ENCODE measurements at regions not wholly inside any gene's neighbourhood (a gene's known extent, or its start where the extent isn't known, plus 50 kb on each side); places are given as distances from the start of the nearest gene placed in this dataset.
A peak's percentile ranks its signal among the peaks of the same experiment; 100 is the strongest.

DNA sequence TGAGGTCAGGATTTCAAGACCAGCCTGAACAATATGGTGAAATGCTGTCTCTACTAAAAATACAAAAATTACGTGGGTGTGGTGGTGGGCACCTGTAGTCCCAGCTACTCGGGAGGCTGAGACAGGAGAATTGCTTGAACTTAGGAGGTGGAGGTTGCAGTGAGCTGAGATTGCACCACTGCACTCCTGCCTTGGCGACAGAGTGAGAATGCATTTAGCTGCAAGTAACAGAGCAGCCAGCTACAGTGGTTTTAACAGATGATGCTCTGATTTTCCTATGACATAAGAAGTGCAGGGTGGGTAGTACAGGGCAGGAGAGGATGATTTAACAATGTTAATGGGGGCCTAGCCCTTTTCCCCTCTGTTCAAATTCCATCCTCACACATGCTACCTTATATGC lies 267.9 kb downstream of the RPLP1 start:
- no peak for DNase-seq

DNA sequence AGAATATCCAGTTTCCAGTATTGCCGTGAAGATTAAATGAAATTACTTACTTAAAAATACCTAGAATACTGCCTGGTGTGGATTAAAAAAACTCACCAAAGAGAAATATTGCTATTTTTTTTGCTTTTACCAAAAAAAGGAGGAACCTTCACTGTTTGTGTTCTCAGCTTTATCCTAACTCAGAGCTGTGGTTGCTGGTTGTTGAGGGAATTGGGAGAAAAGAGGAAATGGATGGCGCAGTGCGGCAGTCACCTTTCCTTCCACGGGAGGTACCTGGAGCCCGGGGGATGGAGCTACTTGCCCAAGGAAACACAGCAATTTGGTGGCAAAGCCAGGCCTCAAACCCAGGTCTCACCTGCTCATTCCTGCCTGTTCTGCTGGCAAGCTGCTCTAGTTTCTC lies 270.3 kb downstream of the RPLP1 start:
- Mint-ChIP-seq H3K4me1 (ENCODE audit: low read depth, unreplicated experiment) (no peaks in the 10 kb centered on the region), H3K36me3 (ENCODE audit: unreplicated experiment) (no peaks in the 10 kb centered on the region), H3K4me3 (ENCODE audit: unreplicated experiment) (no peak overlapping the region), H3K27me3 (ENCODE audit: unreplicated experiment) (peaks cover 3% of the 10 kb centered on the region), H3K9me3 (ENCODE audit: unreplicated experiment) (no peaks in the 10 kb centered on the region), H3K27ac (ENCODE audit: unreplicated experiment) (no peak overlapping the region)
- DNase-seq, result no peak
- TF ChIP-seq, protein P1, sequence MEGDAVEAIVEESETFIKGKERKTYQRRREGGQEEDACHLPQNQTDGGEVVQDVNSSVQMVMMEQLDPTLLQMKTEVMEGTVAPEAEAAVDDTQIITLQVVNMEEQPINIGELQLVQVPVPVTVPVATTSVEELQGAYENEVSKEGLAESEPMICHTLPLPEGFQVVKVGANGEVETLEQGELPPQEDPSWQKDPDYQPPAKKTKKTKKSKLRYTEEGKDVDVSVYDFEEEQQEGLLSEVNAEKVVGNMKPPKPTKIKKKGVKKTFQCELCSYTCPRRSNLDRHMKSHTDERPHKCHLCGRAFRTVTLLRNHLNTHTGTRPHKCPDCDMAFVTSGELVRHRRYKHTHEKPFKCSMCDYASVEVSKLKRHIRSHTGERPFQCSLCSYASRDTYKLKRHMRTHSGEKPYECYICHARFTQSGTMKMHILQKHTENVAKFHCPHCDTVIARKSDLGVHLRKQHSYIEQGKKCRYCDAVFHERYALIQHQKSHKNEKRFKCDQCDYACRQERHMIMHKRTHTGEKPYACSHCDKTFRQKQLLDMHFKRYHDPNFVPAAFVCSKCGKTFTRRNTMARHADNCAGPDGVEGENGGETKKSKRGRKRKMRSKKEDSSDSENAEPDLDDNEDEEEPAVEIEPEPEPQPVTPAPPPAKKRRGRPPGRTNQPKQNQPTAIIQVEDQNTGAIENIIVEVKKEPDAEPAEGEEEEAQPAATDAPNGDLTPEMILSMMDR (IDR thresholded peaks at IDR 0.05; ENCODE audit: partially characterized antibody, unreplicated experiment), result no peak

More for the DNA sequence above, 267.9 kb downstream of the RPLP1 start:
- Mint-ChIP-seq H3K4me3 (ENCODE audit: unreplicated experiment) (no peak overlapping the region), H3K36me3 (ENCODE audit: unreplicated experiment) (no peaks in the 10 kb centered on the region), H3K4me1 (ENCODE audit: low read depth, unreplicated experiment) (no peaks in the 10 kb centered on the region), H3K27me3 (ENCODE audit: unreplicated experiment) (peaks cover 3% of the 10 kb centered on the region), H3K9me3 (ENCODE audit: unreplicated experiment) (no peaks in the 10 kb centered on the region), H3K27ac (ENCODE audit: unreplicated experiment) (no peak overlapping the region)
- TF ChIP-seq, protein P1 (IDR thresholded peaks at IDR 0.05; ENCODE audit: partially characterized antibody, unreplicated experiment), result no peak

DNA sequence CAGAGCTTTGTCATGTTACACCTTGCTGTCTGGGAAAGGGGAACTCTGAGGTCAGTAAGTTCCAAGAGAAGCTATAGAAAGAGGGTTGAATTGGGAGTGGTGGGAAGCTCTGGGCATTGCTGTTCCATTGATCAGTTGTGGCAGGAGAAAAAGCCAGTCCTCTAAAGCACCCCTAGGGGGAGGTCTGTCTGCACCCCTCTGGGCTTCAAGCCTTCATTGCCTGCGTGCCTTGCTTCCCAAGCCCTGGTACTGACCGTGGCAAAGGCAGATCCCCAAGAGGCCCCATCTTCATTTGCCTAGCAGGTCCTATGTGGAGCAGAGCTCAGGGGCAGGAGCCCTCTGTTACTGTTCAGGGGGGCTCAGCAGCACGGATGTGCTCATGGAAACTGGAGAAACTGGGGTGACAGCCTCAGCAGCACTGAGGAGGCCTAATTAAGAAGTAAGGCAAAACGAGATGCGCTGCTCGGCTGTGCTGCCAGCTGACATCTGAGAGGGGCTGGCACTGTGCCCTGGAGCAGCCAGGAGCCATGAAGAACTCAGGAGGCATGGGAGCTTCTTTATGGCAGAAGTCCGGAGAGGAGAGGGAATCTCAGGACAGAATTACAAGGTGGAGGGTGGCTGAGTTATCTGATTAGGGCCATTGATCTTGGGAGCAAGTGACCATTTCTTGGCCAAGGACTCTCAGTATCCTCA lies 270.9 kb downstream of the RPLP1 start:
- DNase-seq, result no peak
- Mint-ChIP-seq H3K9me3 (ENCODE audit: unreplicated experiment) (no peaks in the 10 kb centered on the region), H3K27me3 (ENCODE audit: unreplicated experiment) (peaks cover 3% of the 10 kb centered on the region), H3K27ac (ENCODE audit: unreplicated experiment) (no peak overlapping the region), H3K4me3 (ENCODE audit: unreplicated experiment) (no peak overlapping the region), H3K36me3 (ENCODE audit: unreplicated experiment) (no peaks in the 10 kb centered on the region), H3K4me1 (ENCODE audit: low read depth, unreplicated experiment) (no peaks in the 10 kb centered on the region)
- TF ChIP-seq, protein P1 (IDR thresholded peaks at IDR 0.05; ENCODE audit: partially characterized antibody, unreplicated experiment), result no peak

DNA sequence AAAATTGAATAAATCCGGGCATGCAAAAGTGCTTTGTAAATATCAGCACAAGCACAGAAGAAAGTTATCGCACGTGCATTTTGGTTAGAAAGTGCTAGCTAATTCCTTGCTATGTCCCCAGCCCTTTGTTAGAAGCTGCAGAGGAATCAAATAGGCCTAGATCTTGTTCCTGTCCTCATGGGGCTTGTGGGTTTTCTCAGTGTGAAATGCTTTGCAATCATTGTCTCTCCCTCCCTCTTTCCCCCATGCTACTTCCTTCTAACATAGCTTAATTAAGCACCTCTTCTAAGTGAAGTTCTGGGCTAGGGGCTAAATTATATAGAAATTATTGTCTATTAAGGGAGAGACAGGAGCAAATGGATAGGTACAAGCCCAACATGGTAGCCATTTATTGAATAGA lies 271.7 kb downstream of the RPLP1 start:
- Mint-ChIP-seq H3K4me1 (ENCODE audit: low read depth, unreplicated experiment) (no peaks in the 10 kb centered on the region), H3K4me3 (ENCODE audit: unreplicated experiment) (no peak overlapping the region), H3K9me3 (ENCODE audit: unreplicated experiment) (no peaks in the 10 kb centered on the region), H3K27me3 (ENCODE audit: unreplicated experiment) (peaks cover 3% of the 10 kb centered on the region), H3K36me3 (ENCODE audit: unreplicated experiment) (no peaks in the 10 kb centered on the region), H3K27ac (ENCODE audit: unreplicated experiment) (no peak overlapping the region)
- no peak for DNase-seq
- TF ChIP-seq, protein P1 (IDR thresholded peaks at IDR 0.05; ENCODE audit: partially characterized antibody, unreplicated experiment), result no peak

DNA sequence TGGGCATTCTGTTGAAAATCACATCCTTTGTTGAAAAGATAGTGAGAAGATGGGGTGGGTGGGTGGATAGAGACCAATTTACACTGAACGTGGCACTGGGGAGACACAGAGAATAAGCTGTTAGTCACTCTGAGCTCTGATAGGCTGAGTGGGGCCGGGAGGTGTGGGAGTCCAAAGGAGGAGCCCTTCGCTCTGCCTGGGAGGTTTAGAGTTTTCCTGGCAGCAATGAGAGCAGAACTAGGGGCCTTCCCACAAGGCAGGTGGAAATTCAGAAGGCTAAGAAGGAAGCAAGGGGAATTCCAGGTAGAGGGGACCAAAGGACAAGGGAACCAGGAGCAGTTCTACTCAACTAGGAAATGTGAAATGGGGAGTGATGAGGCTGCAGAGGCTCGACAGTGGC lies 272.7 kb downstream of the RPLP1 start:
- Mint-ChIP-seq H3K36me3 (ENCODE audit: unreplicated experiment) (no peaks in the 10 kb centered on the region), H3K27ac (ENCODE audit: unreplicated experiment) (peak overlapping the region; percentile 7), H3K4me3 (ENCODE audit: unreplicated experiment) (no peak overlapping the region), H3K27me3 (ENCODE audit: unreplicated experiment) (peaks cover 3% of the 10 kb centered on the region), H3K4me1 (ENCODE audit: low read depth, unreplicated experiment) (peaks cover 3% of the 10 kb centered on the region), H3K9me3 (ENCODE audit: unreplicated experiment) (no peaks in the 10 kb centered on the region)
- no peak for DNase-seq
- TF ChIP-seq, protein P1 (IDR thresholded peaks at IDR 0.05; ENCODE audit: partially characterized antibody, unreplicated experiment), result no peak

Data from glutamatergic neuron (in vitro differentiated cells).